Brain microvascular endothelial cell (primary cell): ENCODE measurements at regions not wholly inside any gene's neighbourhood (a gene's known extent, or its start where the extent isn't known, plus 50 kb on each side); places are given as distances from the start of the nearest gene placed in this dataset.

Experiments
- DNase-seq: peaks from one replicate; pipeline ENCODE4 v3.0.0-alpha.2; 2020
- H3K27ac ChIP-seq: fragments of 250-450 bp; sonication (Bioruptor Pico); 2 replicates; pipeline ENCODE4 v1.5.1; 2020; ENCODE audit warnings: mild to moderate bottlenecking, moderate library complexity
- H3K27me3 ChIP-seq: fragments of 250-450 bp; sonication (Bioruptor Pico); replicated peaks from 2 replicates; pipeline ENCODE4 v1.5.1; 2020; ENCODE audit warnings: mild to moderate bottlenecking
- H3K36me3 ChIP-seq: fragments of 250-450 bp; sonication (Bioruptor Pico); replicated peaks from 2 replicates; pipeline ENCODE4 v1.5.1; 2020; ENCODE audit warnings: mild to moderate bottlenecking
- H3K4me3 ChIP-seq: 2 replicates; pipeline ENCODE4 v1.5.1; 2011; ENCODE audit warnings: low read depth, mild to moderate bottlenecking, control low read depth, low read length, moderate library complexity
- in situ Hi-C: cut with HindIII; loops from 2 replicates; pipeline ENCODE4 v1.10.0; 2017; ENCODE audit warnings: low sequenced_read_pairs, low pct_ligation_motif_present
- TF ChIP-seq, protein P1 (sequence below): IDR thresholded peaks from 2 replicates; pipeline ENCODE4 v1.5.1; 2011; ENCODE audit warnings: low read depth, mild to moderate bottlenecking, moderate library complexity, low read length, control low read depth, inconsistent platforms; ENCODE audit errors: missing control alignments

DNA sequence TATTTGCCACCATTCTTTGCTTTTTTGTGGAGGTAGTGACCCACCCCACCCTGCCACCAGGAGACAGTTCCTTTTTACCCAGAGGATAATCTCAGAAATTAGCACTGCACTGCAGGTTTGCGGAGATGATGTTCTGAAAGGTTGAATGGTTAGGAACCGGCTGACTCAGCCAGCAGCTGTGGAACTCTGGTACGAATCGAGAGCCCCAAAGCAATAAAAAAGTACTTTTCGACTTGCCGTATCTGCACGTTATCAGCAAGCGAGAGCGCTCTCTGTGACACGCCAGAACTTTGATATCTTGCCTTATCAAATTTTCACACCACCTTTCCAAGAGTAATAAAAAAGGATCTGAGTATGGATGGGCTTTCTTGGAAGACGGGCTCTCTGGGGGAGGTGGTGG lies 96.3 kb upstream of the EEF2KMT start:
- in situ Hi-C loops = no loop called here
- Histone ChIP-seq H3K27me3 (no peaks in the 10 kb centered on the region), H3K36me3 (no peaks in the 10 kb centered on the region), H3K27ac (no peak overlapping the region), H3K4me3 (no peak overlapping the region)
- no peak for DNase-seq
- TF ChIP-seq, protein P1, sequence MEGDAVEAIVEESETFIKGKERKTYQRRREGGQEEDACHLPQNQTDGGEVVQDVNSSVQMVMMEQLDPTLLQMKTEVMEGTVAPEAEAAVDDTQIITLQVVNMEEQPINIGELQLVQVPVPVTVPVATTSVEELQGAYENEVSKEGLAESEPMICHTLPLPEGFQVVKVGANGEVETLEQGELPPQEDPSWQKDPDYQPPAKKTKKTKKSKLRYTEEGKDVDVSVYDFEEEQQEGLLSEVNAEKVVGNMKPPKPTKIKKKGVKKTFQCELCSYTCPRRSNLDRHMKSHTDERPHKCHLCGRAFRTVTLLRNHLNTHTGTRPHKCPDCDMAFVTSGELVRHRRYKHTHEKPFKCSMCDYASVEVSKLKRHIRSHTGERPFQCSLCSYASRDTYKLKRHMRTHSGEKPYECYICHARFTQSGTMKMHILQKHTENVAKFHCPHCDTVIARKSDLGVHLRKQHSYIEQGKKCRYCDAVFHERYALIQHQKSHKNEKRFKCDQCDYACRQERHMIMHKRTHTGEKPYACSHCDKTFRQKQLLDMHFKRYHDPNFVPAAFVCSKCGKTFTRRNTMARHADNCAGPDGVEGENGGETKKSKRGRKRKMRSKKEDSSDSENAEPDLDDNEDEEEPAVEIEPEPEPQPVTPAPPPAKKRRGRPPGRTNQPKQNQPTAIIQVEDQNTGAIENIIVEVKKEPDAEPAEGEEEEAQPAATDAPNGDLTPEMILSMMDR = no peak

DNA sequence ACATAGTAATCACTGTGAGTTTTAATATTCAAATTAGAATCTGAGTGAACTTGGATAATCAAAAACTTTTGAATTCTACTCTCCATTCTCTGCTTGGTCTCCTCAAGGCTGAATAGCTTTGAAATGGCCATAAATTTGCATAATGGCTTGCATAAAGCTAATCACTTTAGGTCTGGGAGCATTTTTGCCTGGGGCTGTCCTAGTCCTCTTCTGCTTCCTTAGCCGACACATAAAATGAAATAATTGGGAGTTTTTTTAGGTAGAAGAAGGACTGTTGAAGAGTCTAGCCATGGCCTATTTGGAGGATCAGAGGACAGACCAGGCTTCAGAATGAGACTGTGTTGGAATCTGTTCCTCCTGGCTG lies 91.4 kb upstream of the EEF2KMT start:
- H3K4me3 ChIP-seq = no peak overlapping the region
- no peaks in the 10 kb centered on the region for H3K27me3 ChIP-seq
- DNase-seq = no peak
- in situ Hi-C loops = no loop called here
- no peaks in the 10 kb centered on the region for H3K36me3 ChIP-seq
- TF ChIP-seq, protein P1 = no peak
- no peak overlapping the region for H3K27ac ChIP-seq

DNA sequence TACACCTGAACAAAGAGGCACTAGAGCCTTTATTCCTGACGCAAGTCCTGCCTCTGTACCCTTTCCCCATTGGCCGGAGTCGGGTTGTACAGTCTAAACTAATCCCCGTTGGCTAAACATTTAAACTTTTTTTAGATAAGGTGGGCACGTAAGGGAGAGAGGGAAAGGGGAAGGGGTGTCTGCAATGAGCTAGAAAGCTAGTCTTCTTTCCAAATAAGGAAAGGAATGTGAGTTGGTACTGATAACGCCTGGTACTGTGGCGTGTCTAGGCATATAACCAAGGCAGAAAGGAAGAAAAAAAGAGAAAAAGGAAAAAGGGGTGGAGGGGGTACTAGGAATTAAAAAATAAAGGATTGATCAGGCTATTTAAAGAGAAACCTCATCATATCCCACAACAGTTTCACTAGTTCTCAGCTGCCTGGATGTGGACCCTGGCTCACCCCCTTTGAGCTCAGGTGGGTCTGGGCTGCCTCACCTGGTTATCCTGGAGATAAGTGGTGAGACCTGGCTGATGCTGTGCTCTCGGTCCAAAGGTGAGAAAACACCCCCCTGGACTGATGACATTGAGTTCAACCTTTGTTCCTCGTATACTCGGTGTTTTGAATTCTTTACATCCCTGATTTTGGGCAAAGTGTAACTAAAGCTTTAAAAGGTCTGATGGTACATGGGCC lies 90.9 kb upstream of the EEF2KMT start:
- in situ Hi-C loops = no loop called here
- Histone ChIP-seq H3K27ac (no peak overlapping the region), H3K4me3 (no peak overlapping the region), H3K36me3 (no peaks in the 10 kb centered on the region), H3K27me3 (no peaks in the 10 kb centered on the region)
- TF ChIP-seq, protein P1 = no peak
- DNase-seq = no peak

DNA sequence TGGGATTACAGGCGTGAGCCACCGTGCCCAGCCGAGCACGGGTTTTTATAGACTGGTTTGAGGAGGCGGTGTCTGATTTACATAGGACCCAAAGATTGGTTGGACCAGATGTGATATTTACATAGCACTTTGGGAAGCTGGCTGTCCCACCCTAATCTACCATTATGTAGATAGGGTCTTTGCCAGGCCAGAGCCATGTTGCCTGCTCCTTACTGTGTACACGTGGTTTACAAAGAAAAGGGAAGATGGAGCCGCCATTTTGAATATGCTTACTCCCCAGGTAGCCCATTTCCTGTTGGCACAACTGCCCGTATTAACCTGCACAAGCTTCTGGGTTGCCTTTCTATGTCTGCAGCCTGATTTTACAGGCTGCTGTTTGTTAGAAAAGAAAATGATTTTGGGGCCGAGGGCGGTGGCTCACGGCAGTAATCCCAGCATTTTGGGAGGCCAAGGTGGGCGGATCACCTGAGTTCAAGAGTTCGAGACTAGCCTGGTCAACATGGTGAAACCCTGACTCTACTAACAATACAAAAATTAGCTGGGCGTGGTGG lies 89.9 kb upstream of the EEF2KMT start:
- no peak for DNase-seq
- Histone ChIP-seq H3K27me3 (no peaks in the 10 kb centered on the region), H3K4me3 (no peak overlapping the region), H3K36me3 (no peaks in the 10 kb centered on the region), H3K27ac (no peak overlapping the region)
- in situ Hi-C loops = no loop called here
- TF ChIP-seq, protein P1 = no peak

DNA sequence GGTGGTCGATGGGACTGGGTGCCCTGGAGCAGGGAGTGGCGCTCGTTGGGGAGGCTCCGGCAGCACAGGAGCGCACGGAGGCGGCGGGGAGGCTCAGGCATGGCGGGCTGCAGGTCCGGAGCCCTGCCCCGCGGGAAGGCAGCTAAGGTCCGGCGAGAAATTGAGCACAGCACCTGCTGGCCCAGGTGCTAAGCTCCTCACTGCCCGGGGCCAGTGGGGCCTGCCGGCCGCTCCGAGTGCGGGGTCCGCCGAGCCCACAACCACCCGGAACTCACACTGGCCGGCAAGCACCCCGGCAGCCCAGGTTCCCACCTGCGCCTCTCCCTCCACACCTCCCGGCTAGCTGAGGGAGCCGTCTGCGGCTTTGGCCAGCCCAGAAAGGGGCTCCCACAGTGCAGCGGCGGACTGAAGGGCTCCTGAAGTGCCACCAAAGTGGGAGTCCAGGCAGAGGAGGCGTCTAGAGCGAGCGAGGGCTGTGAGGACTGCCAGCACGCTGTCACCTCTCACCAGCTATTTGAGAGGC lies 88.8 kb upstream of the EEF2KMT start:
- TF ChIP-seq, protein P1 = no peak
- Histone ChIP-seq H3K36me3 (no peaks in the 10 kb centered on the region), H3K4me3 (no peak overlapping the region), H3K27ac (no peak overlapping the region), H3K27me3 (no peaks in the 10 kb centered on the region)
- DNase-seq = no peak
- in situ Hi-C loops = no loop called here
